Left ventricle myocardium inferior (tissue), 1 donor: ENCODE measurements at regions not wholly inside any gene's neighbourhood (a gene's known extent, or its start where the extent isn't known, plus 50 kb on each side); places are given as distances from the start of the nearest gene placed in this dataset.

Source experiments
- DNase-seq: peaks from one replicate; pipeline ENCODE4 v3.0.0-alpha.2; 2020
- H3K27ac ChIP-seq: fragments of 200-600 bp; replicated peaks from 2 replicates; pipeline ENCODE4 v1.8.0; 2021
- H3K27me3 ChIP-seq: fragments of 200-600 bp; 2 replicates; pipeline ENCODE4 v1.8.0; 2021; ENCODE audit warnings: low read depth
- H3K36me3 ChIP-seq: fragments of 200-600 bp; 2 replicates; pipeline ENCODE4 v1.8.0; 2021
- H3K4me1 ChIP-seq: fragments of 200-600 bp; 2 replicates; pipeline ENCODE4 v1.8.0; 2021
- H3K4me3 ChIP-seq: fragments of 200-600 bp; 2 replicates; pipeline ENCODE4 v1.8.0; 2021; ENCODE audit warnings: mild to moderate bottlenecking, moderate library complexity
- H3K9me3 ChIP-seq: fragments of 200-600 bp; replicated peaks from 2 replicates; pipeline ENCODE4 v1.8.0; 2021
- intact Hi-C: fragments of 100-400 bp; cut with micrococcal nuclease; formaldehyde crosslinking; loops from one replicate; pipeline ENCODE4 v1.11.0; 2022
- TF ChIP-seq, protein P1 (sequence below): fragments of 200-600 bp; IDR thresholded peaks from 2 replicates; pipeline ENCODE4 v1.8.0; 2021; ENCODE audit warnings: antibody characterized with exemption, mild to moderate bottlenecking, borderline replicate concordance
- donor health status: DM: no; HTN: yes; CAD: no; lungs with severe emphysema.

DNA sequence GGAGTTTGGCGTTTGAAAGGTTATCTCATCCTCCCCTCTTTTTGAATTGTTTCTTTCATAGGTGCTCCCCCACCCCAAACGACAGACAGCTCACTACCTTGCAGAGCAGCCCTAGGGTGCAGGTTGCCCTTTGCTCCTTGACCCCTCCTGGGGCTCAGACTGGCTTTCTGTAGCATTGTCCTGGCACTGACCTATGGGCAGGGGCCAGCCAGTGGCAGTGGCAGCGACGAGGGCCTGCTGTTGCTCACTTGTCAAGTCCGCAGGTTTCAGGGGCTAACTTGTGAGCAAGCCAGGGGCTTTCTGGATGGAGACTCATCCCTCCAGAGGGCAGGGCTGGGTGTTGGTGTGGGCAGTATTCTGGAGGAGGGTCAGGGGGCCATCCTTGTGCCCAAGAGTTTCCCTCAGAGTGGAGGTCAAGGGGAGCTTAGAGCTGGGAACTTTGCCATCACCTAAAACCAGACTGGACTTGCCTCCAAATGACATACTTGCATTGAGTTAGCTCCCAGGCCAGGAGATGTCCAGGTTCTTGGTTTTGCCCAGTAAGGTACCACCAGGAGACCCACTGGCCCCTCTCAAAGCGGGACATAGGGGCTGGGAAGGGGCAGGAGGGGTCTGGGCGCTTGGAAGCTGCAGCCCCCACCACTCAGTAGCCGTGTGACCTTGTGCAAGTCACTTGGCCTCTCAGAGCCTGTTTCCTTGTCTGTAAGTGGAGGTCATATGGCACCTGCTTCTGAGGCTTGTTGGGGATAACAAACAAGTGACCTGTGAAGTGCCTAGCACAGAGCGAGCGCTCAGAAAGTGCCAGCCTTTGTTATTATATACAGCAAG, 53.5 kb upstream of the CDKN2AIPNL start:
- Histone ChIP-seq H3K27ac (peak overlapping the region; percentile 100), H3K4me1 (peaks cover 47% of the 10 kb centered on the region), H3K9me3 (no peaks in the 10 kb centered on the region), H3K27me3 (no peaks in the 10 kb centered on the region), H3K36me3 (no peaks in the 10 kb centered on the region), H3K4me3 (peak overlapping the region; percentile 70)
- TF ChIP-seq, protein P1, sequence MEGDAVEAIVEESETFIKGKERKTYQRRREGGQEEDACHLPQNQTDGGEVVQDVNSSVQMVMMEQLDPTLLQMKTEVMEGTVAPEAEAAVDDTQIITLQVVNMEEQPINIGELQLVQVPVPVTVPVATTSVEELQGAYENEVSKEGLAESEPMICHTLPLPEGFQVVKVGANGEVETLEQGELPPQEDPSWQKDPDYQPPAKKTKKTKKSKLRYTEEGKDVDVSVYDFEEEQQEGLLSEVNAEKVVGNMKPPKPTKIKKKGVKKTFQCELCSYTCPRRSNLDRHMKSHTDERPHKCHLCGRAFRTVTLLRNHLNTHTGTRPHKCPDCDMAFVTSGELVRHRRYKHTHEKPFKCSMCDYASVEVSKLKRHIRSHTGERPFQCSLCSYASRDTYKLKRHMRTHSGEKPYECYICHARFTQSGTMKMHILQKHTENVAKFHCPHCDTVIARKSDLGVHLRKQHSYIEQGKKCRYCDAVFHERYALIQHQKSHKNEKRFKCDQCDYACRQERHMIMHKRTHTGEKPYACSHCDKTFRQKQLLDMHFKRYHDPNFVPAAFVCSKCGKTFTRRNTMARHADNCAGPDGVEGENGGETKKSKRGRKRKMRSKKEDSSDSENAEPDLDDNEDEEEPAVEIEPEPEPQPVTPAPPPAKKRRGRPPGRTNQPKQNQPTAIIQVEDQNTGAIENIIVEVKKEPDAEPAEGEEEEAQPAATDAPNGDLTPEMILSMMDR = no peak
- intact Hi-C loops = loop anchor here (5.0 kb wide), 1 partner anchor 53 kb away; the partner anchor contains the start of gene CDKN2AIPNL
- DNase-seq = peak; percentile 24

DNA sequence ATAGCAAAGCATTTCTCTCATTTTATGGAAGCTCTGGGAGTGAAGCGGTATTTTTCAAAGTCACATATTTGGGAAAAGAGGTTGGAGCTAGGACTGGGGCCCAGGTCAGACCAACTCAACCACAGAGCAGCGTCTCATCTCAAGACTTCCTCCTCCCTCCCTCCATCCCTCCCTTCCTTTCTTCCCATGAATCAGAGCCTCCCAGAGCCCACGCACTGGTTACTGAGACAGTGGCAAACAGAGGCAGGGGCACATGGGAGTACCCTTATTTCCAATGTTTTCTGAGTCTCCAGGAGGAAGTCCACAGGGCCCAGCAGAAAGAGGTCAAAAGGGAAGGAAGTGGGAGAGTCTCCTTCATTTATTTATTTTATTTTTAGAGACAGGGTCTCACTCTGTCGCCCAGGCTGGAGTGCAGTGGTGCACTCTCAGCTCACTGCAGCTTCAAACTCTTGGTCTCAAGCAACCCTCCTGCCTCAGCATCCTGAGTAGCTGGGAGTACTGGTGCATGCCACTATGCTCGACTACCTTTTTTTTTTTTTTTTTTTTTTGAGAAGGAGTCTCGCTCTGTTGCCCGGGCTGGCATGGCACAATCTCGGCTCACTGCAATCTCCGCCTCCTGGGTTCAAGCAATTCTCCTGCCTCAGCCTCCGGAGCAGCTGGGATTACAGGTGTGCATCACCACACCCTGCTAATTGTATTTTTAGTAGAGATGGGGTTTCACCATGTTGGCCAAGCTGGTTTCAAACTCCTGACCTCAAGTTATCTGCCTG, 52.5 kb upstream of the CDKN2AIPNL start:
- Histone ChIP-seq H3K36me3 (no peaks in the 10 kb centered on the region), H3K4me3 (no peak overlapping the region), H3K27ac (peak overlapping the region; percentile 100), H3K9me3 (no peaks in the 10 kb centered on the region), H3K4me1 (peaks cover 51% of the 10 kb centered on the region), H3K27me3 (no peaks in the 10 kb centered on the region)
- no peak for DNase-seq
- intact Hi-C loops = no loop called here
- TF ChIP-seq, protein P1 = no peak

GRCh38 chr5:134463176-134463720, 51.6 kb upstream of the CDKN2AIPNL start:
- no peak for DNase-seq
- TF ChIP-seq, protein P1 = no peak
- H3K4me1 ChIP-seq = peaks cover 61% of the 10 kb centered on the region
- no peak overlapping the region for H3K4me3 ChIP-seq
- intact Hi-C loops = no loop called here
- no peaks in the 10 kb centered on the region for H3K36me3 ChIP-seq
- H3K27ac ChIP-seq = peak overlapping the region; percentile 33
- no peaks in the 10 kb centered on the region for H3K9me3 ChIP-seq
- no peaks in the 10 kb centered on the region for H3K27me3 ChIP-seq

DNA sequence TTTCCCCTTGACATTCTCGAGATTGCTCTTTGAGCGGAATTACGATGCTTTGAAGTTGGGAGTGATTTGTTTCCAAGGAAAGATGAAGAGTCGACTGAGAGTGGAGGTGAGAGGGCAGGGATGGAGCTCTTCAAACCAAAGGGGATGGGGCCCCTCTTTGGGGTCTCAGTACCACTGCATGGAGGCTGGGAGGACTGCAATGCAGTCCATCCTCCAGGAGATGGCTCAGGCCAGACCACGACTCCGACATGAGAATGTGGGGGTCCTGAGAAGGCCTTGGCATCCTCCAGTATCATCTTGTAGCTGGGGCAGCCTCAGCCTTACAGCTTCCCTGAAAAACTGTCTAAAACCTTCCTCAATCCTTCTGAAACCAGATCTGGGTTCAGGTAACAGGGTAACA, 51.1 kb upstream of the CDKN2AIPNL start:
- Histone ChIP-seq H3K4me1 (peaks cover 66% of the 10 kb centered on the region), H3K4me3 (no peak overlapping the region), H3K27ac (peak overlapping the region; percentile 33), H3K36me3 (no peaks in the 10 kb centered on the region), H3K9me3 (no peaks in the 10 kb centered on the region), H3K27me3 (no peaks in the 10 kb centered on the region)
- DNase-seq = no peak
- intact Hi-C loops = no loop called here
- TF ChIP-seq, protein P1 = no peak

DNA sequence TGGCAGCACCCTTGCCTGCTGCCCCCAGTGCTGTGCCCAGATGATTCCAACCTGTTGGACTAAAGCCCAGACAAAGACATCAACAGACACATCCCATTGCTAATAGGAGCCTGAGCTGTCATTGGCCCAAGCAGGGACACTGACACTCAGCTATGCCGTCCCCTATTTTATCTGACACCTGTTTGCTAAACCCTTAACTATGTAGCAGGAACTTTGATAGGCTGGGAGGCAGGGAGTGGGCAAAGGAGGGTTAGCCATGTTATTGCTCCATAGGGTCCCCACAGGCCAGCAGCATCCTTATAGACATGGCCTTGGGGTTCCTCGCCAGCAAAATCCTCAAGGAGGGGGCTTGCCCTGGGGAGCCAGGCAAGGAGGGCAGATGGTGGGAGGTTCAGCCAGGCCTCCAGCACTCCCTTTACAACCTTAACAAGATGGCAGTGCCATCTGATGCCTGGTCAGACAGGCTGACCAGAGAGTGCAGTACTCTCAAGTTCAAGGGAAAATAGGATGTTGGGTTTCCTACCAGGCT, 50.4 kb upstream of the CDKN2AIPNL start:
- peaks cover 62% of the 10 kb centered on the region for H3K4me1 ChIP-seq
- TF ChIP-seq, protein P1 = no peak
- no peaks in the 10 kb centered on the region for H3K36me3 ChIP-seq
- no peaks in the 10 kb centered on the region for H3K27me3 ChIP-seq
- intact Hi-C loops = no loop called here
- no peak for DNase-seq
- H3K9me3 ChIP-seq = no peaks in the 10 kb centered on the region
- H3K4me3 ChIP-seq = no peak overlapping the region
- H3K27ac ChIP-seq = peak overlapping the region; percentile 33
